T-helper 17 cell (primary cell): ENCODE measurements at regions not wholly inside any gene's neighbourhood (a gene's known extent, or its start where the extent isn't known, plus 50 kb on each side); places are given as distances from the start of the nearest gene placed in this dataset.
"Not testable (repeated sequence)": the region's sequence is repeated elsewhere in the genome, so short reads cannot be mapped to it uniquely, and the experiment has no call there.

ENCODE experiments used
- ATAC-seq: fragments of 150-1000 bp; cut with Tn5 transposase; 2 replicates; pipeline ENCODE4 v1.10.0; 2021; ENCODE audit warnings: mild to moderate bottlenecking, moderate library complexity
- DNase-seq, 3 donors: peaks; one replicate each; pipeline versions ENCODE4 v3.0.0 to v3.0.0-alpha.2; 2020 to 2021
- H3K9me3 ChIP-seq: one replicate; pipeline ENCODE4 v1.7.0; 2013; ENCODE audit warnings: low read length, mild to moderate bottlenecking; ENCODE audit not compliant: control insufficient read depth, poor library complexity, severe bottlenecking
- H3K27ac Mint-ChIP-seq: one replicate; pipeline ENCODE4 v1.8.0; 2022; ENCODE audit warnings: mild to moderate bottlenecking, moderate library complexity, mixed read lengths
- H3K27me3 Mint-ChIP-seq: one replicate; pipeline ENCODE4 v1.8.0; 2022; ENCODE audit warnings: mixed read lengths
- H3K36me3 Mint-ChIP-seq: one replicate; pipeline ENCODE4 v1.8.0; 2022; ENCODE audit warnings: low read depth, mixed read lengths
- H3K4me1 Mint-ChIP-seq: one replicate; pipeline ENCODE4 v1.8.0; 2022; ENCODE audit warnings: mild to moderate bottlenecking, mixed read lengths
- H3K4me3 Mint-ChIP-seq: one replicate; pipeline ENCODE4 v1.8.0; 2022; ENCODE audit warnings: mild to moderate bottlenecking, moderate library complexity, mixed read lengths

GRCh38 chr12:125865236-125865635, 800.0 kb downstream of the AACS start:
- H3K27me3 Mint-ChIP-seq, H3K4me3 Mint-ChIP-seq, H3K27ac Mint-ChIP-seq, DNase-seq, H3K9me3 ChIP-seq, ATAC-seq, H3K36me3 Mint-ChIP-seq, H3K4me1 Mint-ChIP-seq: not testable (repeated sequence)

GRCh38 chr12:125871811-125872594, 806.8 kb downstream of the AACS start:
- no peak for ATAC-seq
- H3K9me3 ChIP-seq = no peaks in the 10 kb centered on the region
- H3K4me1 Mint-ChIP-seq = no peaks in the 10 kb centered on the region
- H3K27ac Mint-ChIP-seq = no peak overlapping the region
- no peak for DNase-seq
- H3K36me3 Mint-ChIP-seq = no peaks in the 10 kb centered on the region
- H3K4me3 Mint-ChIP-seq = no peak overlapping the region
- no peaks in the 10 kb centered on the region for H3K27me3 Mint-ChIP-seq

- Mint-ChIP-seq H3K27ac (no peak overlapping the region), H3K4me1 (no peaks in the 10 kb centered on the region), H3K27me3 (no peaks in the 10 kb centered on the region), H3K36me3 (no peaks in the 10 kb centered on the region), H3K4me3 (no peak overlapping the region)
- no peaks in the 10 kb centered on the region for H3K9me3 ChIP-seq
- ATAC-seq = no peak
- no peak for DNase-seq
Observed at GRCh38 chr12:125873016-125873415, 807.8 kb downstream of the AACS start.

GRCh38 chr12:125878483-125878882, 813.2 kb downstream of the AACS start:
- no peak for DNase-seq
- H3K4me3 Mint-ChIP-seq = no peak overlapping the region
- no peaks in the 10 kb centered on the region for H3K9me3 ChIP-seq
- no peaks in the 10 kb centered on the region for H3K4me1 Mint-ChIP-seq
- ATAC-seq = no peak
- no peak overlapping the region for H3K27ac Mint-ChIP-seq
- H3K27me3 Mint-ChIP-seq = no peaks in the 10 kb centered on the region
- H3K36me3 Mint-ChIP-seq = no peaks in the 10 kb centered on the region

GRCh38 chr12:125882141-125882540, 816.9 kb downstream of the AACS start:
- no peaks in the 10 kb centered on the region for H3K9me3 ChIP-seq
- ATAC-seq (no peak), DNase-seq (no peak)
- Mint-ChIP-seq H3K4me3 (no peak overlapping the region), H3K36me3 (no peaks in the 10 kb centered on the region), H3K27me3 (no peaks in the 10 kb centered on the region), H3K4me1 (no peaks in the 10 kb centered on the region), H3K27ac (no peak overlapping the region)

- no peak for DNase-seq
- no peak overlapping the region for H3K27ac Mint-ChIP-seq
- no peaks in the 10 kb centered on the region for H3K36me3 Mint-ChIP-seq
- ATAC-seq = no peak
- no peaks in the 10 kb centered on the region for H3K27me3 Mint-ChIP-seq
- no peak overlapping the region for H3K4me3 Mint-ChIP-seq
- H3K9me3 ChIP-seq = no peaks in the 10 kb centered on the region
- H3K4me1 Mint-ChIP-seq = no peaks in the 10 kb centered on the region
Observed at GRCh38 chr12:125888921-125889320, 823.7 kb downstream of the AACS start.

- DNase-seq (no peak), ATAC-seq (no peak)
- H3K4me3 Mint-ChIP-seq = no peak overlapping the region
- H3K9me3 ChIP-seq = no peaks in the 10 kb centered on the region
- no peaks in the 10 kb centered on the region for H3K27me3 Mint-ChIP-seq
- no peak overlapping the region for H3K27ac Mint-ChIP-seq
- H3K4me1 Mint-ChIP-seq = no peaks in the 10 kb centered on the region
- no peaks in the 10 kb centered on the region for H3K36me3 Mint-ChIP-seq
Observed at GRCh38 chr12:125889742-125890141, 824.5 kb downstream of the AACS start.

- no peak overlapping the region for H3K4me3 Mint-ChIP-seq
- H3K27ac Mint-ChIP-seq = no peak overlapping the region
- H3K36me3 Mint-ChIP-seq = no peaks in the 10 kb centered on the region
Observed at GRCh38 chr12:125890366-125890905, 825.2 kb downstream of the AACS start.

GRCh38 chr12:125890971-125891370, 825.7 kb downstream of the AACS start:
- ATAC-seq (no peak), DNase-seq (no peak)
- H3K36me3 Mint-ChIP-seq = no peaks in the 10 kb centered on the region
- no peak overlapping the region for H3K4me3 Mint-ChIP-seq
- H3K9me3 ChIP-seq = no peaks in the 10 kb centered on the region
- H3K27ac Mint-ChIP-seq = no peak overlapping the region
- no peaks in the 10 kb centered on the region for H3K27me3 Mint-ChIP-seq
- H3K4me1 Mint-ChIP-seq = no peaks in the 10 kb centered on the region

More at GRCh38 chr12:125890366-125890905, 825.2 kb downstream of the AACS start:
- H3K9me3 ChIP-seq = no peaks in the 10 kb centered on the region
- ATAC-seq (no peak), DNase-seq (no peak)
- Mint-ChIP-seq H3K4me1 (no peaks in the 10 kb centered on the region), H3K27me3 (no peaks in the 10 kb centered on the region)

- no peak for ATAC-seq
- Mint-ChIP-seq H3K27ac (no peak overlapping the region), H3K4me3 (no peak overlapping the region), H3K36me3 (no peaks in the 10 kb centered on the region), H3K4me1 (no peaks in the 10 kb centered on the region), H3K27me3 (no peaks in the 10 kb centered on the region)
- no peak for DNase-seq
- no peaks in the 10 kb centered on the region for H3K9me3 ChIP-seq
Observed at GRCh38 chr12:125892276-125892675, 827.0 kb downstream of the AACS start.

- no peaks in the 10 kb centered on the region for H3K4me1 Mint-ChIP-seq
Observed at GRCh38 chr12:125902991-125903390, 837.8 kb downstream of the AACS start.

GRCh38 chr12:125907351-125907750, 842.1 kb downstream of the AACS start:
- no peaks in the 10 kb centered on the region for H3K4me1 Mint-ChIP-seq
- H3K9me3 ChIP-seq = no peaks in the 10 kb centered on the region
- no peak overlapping the region for H3K27ac Mint-ChIP-seq
- ATAC-seq (no peak), DNase-seq (no peak)
- H3K36me3 Mint-ChIP-seq = no peaks in the 10 kb centered on the region
- no peak overlapping the region for H3K4me3 Mint-ChIP-seq
- H3K27me3 Mint-ChIP-seq = no peaks in the 10 kb centered on the region

More at GRCh38 chr12:125902991-125903390, 837.8 kb downstream of the AACS start:
- Mint-ChIP-seq H3K27ac (no peak overlapping the region), H3K27me3 (no peaks in the 10 kb centered on the region), H3K36me3 (no peaks in the 10 kb centered on the region), H3K4me3 (no peak overlapping the region)
- DNase-seq (no peak), ATAC-seq (no peak)
- no peaks in the 10 kb centered on the region for H3K9me3 ChIP-seq

GRCh38 chr12:125919856-125920470, 854.7 kb downstream of the AACS start:
- Mint-ChIP-seq H3K27me3 (no peaks in the 10 kb centered on the region), H3K36me3 (peaks cover 2% of the 10 kb centered on the region), H3K4me3 (no peak overlapping the region), H3K4me1 (no peaks in the 10 kb centered on the region), H3K27ac (no peak overlapping the region)
- ATAC-seq = no peak
- DNase-seq = no peak
- no peaks in the 10 kb centered on the region for H3K9me3 ChIP-seq

- no peaks in the 10 kb centered on the region for H3K27me3 Mint-ChIP-seq
- no peaks in the 10 kb centered on the region for H3K4me1 Mint-ChIP-seq
- DNase-seq (no peak), ATAC-seq (no peak)
- H3K4me3 Mint-ChIP-seq = no peak overlapping the region
- H3K27ac Mint-ChIP-seq = no peak overlapping the region
- H3K36me3 Mint-ChIP-seq = peaks cover 2% of the 10 kb centered on the region
- no peaks in the 10 kb centered on the region for H3K9me3 ChIP-seq
Observed at GRCh38 chr12:125922330-125922729, 857.1 kb downstream of the AACS start.
